ENCODE measurements at regions not wholly inside any gene's neighbourhood (a gene's known extent, or its start where the extent isn't known, plus 50 kb on each side); places are given as distances from the start of the nearest gene placed in this dataset.

- TF ChIP-seq, protein P1, sequence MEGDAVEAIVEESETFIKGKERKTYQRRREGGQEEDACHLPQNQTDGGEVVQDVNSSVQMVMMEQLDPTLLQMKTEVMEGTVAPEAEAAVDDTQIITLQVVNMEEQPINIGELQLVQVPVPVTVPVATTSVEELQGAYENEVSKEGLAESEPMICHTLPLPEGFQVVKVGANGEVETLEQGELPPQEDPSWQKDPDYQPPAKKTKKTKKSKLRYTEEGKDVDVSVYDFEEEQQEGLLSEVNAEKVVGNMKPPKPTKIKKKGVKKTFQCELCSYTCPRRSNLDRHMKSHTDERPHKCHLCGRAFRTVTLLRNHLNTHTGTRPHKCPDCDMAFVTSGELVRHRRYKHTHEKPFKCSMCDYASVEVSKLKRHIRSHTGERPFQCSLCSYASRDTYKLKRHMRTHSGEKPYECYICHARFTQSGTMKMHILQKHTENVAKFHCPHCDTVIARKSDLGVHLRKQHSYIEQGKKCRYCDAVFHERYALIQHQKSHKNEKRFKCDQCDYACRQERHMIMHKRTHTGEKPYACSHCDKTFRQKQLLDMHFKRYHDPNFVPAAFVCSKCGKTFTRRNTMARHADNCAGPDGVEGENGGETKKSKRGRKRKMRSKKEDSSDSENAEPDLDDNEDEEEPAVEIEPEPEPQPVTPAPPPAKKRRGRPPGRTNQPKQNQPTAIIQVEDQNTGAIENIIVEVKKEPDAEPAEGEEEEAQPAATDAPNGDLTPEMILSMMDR (IDR thresholded peaks at IDR 0.05; ENCODE audit: unreplicated experiment), result no peak
- no peaks in the 10 kb centered on the region for H3K36me3 Mint-ChIP-seq (ENCODE audit: low read depth, unreplicated experiment)
- H3K27me3 Mint-ChIP-seq (ENCODE audit: unreplicated experiment), result no peaks in the 10 kb centered on the region
- no peak for DNase-seq (ENCODE audit: low spot score)
- H3K4me3 Mint-ChIP-seq (ENCODE audit: unreplicated experiment), result no peak overlapping the region
- no peaks in the 10 kb centered on the region for H3K9me3 Mint-ChIP-seq (ENCODE audit: unreplicated experiment)
- no peaks in the 10 kb centered on the region for H3K4me1 Mint-ChIP-seq (ENCODE audit: unreplicated experiment)
- no peak overlapping the region for H3K27ac Mint-ChIP-seq (ENCODE audit: unreplicated experiment)
Measured at GRCh38 chr13:55403887-55404487, 1736.7 kb upstream of the PRR20A start.

DNA sequence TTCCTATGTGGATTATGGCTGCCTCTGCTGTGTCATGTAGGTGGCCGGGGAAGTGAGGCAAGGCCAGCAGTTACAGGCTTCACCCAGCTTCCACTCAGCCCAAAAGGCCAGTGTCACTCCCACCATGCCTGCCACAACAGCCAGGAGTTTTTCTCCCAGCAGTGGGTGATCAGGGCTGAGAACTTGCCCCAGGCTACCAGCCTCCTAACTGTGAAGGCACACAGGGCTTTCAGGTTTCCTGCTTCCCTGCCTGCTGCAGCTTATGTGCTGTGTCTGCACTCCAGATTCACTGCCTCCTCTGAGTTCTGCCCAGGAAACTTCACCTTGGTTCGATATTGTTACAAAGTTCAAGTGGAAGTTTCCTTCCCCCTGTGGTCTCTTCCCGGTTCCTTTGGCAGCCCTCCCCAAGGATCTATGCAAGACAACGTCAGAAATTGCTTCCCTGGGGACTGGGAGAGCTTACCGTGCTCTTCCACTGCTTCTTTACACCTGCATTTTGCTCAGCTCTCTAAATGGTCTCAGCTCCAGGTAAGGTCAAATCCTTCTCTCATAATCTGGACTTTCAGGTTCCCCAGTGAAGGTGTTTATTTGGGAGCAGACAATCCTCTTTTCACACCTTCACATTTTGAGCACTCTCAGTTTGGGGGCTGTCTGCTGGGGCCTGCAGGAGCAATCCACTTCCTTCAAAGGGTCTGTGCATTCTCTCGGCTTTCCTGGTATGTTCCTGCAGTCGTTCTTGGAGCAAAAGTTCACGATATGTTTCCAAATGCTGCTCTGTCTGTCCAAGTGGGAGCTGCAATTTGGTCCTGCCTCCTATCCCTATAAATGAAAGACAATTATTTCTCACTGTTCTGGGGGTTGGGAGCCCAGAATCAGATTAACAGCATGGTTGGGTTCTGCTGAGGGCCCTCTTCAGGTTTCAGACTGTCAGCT lies 1730.1 kb upstream of the PRR20A start:
- H3K36me3 Mint-ChIP-seq (ENCODE audit: low read depth, unreplicated experiment), result no peaks in the 10 kb centered on the region
- DNase-seq (ENCODE audit: low spot score), result no peak
- H3K4me1 Mint-ChIP-seq (ENCODE audit: unreplicated experiment), result peaks cover 12% of the 10 kb centered on the region
- no peak overlapping the region for H3K27ac Mint-ChIP-seq (ENCODE audit: unreplicated experiment)
- TF ChIP-seq, protein P1 (IDR thresholded peaks at IDR 0.05; ENCODE audit: unreplicated experiment), result no peak
- no peaks in the 10 kb centered on the region for H3K9me3 Mint-ChIP-seq (ENCODE audit: unreplicated experiment)
- no peaks in the 10 kb centered on the region for H3K27me3 Mint-ChIP-seq (ENCODE audit: unreplicated experiment)
- H3K4me3 Mint-ChIP-seq (ENCODE audit: unreplicated experiment), result no peak overlapping the region

GRCh38 chr13:55418095-55418494 lies 1722.6 kb upstream of the PRR20A start:
- TF ChIP-seq, protein P1 (IDR thresholded peaks at IDR 0.05; ENCODE audit: unreplicated experiment), result no peak
- H3K36me3 Mint-ChIP-seq (ENCODE audit: low read depth, unreplicated experiment), result no peaks in the 10 kb centered on the region
- H3K27me3 Mint-ChIP-seq (ENCODE audit: unreplicated experiment), result no peaks in the 10 kb centered on the region
- H3K4me1 Mint-ChIP-seq (ENCODE audit: unreplicated experiment), result no peaks in the 10 kb centered on the region
- no peak overlapping the region for H3K4me3 Mint-ChIP-seq (ENCODE audit: unreplicated experiment)
- H3K27ac Mint-ChIP-seq (ENCODE audit: unreplicated experiment), result no peak overlapping the region
- no peak for DNase-seq (ENCODE audit: low spot score)
- no peaks in the 10 kb centered on the region for H3K9me3 Mint-ChIP-seq (ENCODE audit: unreplicated experiment)

- Mint-ChIP-seq H3K4me3 (ENCODE audit: unreplicated experiment) (no peak overlapping the region), H3K4me1 (ENCODE audit: unreplicated experiment) (no peaks in the 10 kb centered on the region), H3K27ac (ENCODE audit: unreplicated experiment) (no peak overlapping the region), H3K27me3 (ENCODE audit: unreplicated experiment) (no peaks in the 10 kb centered on the region), H3K36me3 (ENCODE audit: low read depth, unreplicated experiment) (no peaks in the 10 kb centered on the region), H3K9me3 (ENCODE audit: unreplicated experiment) (no peaks in the 10 kb centered on the region)
- DNase-seq (ENCODE audit: low spot score), result no peak
- TF ChIP-seq, protein P1 (IDR thresholded peaks at IDR 0.05; ENCODE audit: unreplicated experiment), result no peak
Measured at GRCh38 chr13:55432814-55433213, 1707.9 kb upstream of the PRR20A start.

DNA sequence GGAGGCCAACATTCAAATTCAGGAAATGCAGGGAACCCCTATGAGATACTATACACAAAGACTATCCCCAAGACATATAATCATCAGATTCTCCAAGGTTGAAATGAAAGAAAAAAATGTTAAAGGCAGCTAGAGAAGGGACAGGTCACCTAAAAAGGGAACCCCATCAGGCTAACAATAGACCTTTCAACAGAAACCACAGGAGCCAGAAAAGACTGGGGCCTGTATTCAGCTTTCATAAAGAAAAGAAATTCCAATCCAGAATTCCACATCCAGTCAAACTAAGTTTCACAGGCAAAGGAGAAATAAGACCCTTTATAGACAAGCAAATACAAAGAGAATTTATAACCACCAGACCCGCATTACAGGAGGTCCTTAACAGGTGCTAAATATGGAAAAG lies 1703.6 kb upstream of the PRR20A start:
- Mint-ChIP-seq H3K4me1 (ENCODE audit: unreplicated experiment) (no peaks in the 10 kb centered on the region), H3K9me3 (ENCODE audit: unreplicated experiment) (no peaks in the 10 kb centered on the region), H3K36me3 (ENCODE audit: low read depth, unreplicated experiment) (no peaks in the 10 kb centered on the region), H3K27me3 (ENCODE audit: unreplicated experiment) (no peaks in the 10 kb centered on the region), H3K4me3 (ENCODE audit: unreplicated experiment) (no peak overlapping the region), H3K27ac (ENCODE audit: unreplicated experiment) (no peak overlapping the region)
- no peak for DNase-seq (ENCODE audit: low spot score)
- TF ChIP-seq, protein P1 (IDR thresholded peaks at IDR 0.05; ENCODE audit: unreplicated experiment), result no peak
